D341Med (cell line): ENCODE measurements at regions not wholly inside any gene's neighbourhood (a gene's known extent, or its start where the extent isn't known, plus 50 kb on each side); places are given as distances from the start of the nearest gene placed in this dataset.
A peak's percentile ranks its signal among the peaks of the same experiment; 100 is the strongest.
"Not testable (repeated sequence)": the region's sequence is repeated elsewhere in the genome, so short reads cannot be mapped to it uniquely, and the experiment has no call there.

Experiments
- DNase-seq: peaks from one replicate; pipeline ENCODE4 v3.0.0; 2012; ENCODE audit warnings: low spot score

- no peak for DNase-seq
These were observed 94.0 kb upstream of the FOXN2 start for GRCh38 chr2:48220501-48220900.

GRCh38 chr2:48221846-48222516 lies 92.5 kb upstream of the FOXN2 start:
- DNase-seq, result no peak

- no peak for DNase-seq
These were observed 86.7 kb upstream of the FOXN2 start for GRCh38 chr2:48227617-48228344.

GRCh38 chr2:48228345-48228684 lies 86.2 kb upstream of the FOXN2 start:
- DNase-seq, result no peak

- DNase-seq, result no peak
These were observed 85.4 kb upstream of the FOXN2 start for GRCh38 chr2:48229063-48229462.

- no peak for DNase-seq
These were observed 83.6 kb upstream of the FOXN2 start for GRCh38 chr2:48230834-48231233.

- DNase-seq, result no peak
These were observed 82.1 kb upstream of the FOXN2 start for GRCh38 chr2:48232351-48232750.

GRCh38 chr2:48233005-48233404 lies 81.5 kb upstream of the FOXN2 start:
- DNase-seq, result no peak

GRCh38 chr2:48233824-48234223 lies 80.7 kb upstream of the FOXN2 start:
- DNase-seq, result not testable (repeated sequence)

GRCh38 chr2:48235076-48235475 lies 79.4 kb upstream of the FOXN2 start:
- DNase-seq, result no peak

GRCh38 chr2:48238381-48238780 lies 76.1 kb upstream of the FOXN2 start:
- no peak for DNase-seq

- DNase-seq, result no peak
These were observed 73.6 kb upstream of the FOXN2 start for GRCh38 chr2:48240912-48241311.

- no peak for DNase-seq
These were observed 67.3 kb upstream of the FOXN2 start for GRCh38 chr2:48247206-48247605.

- no peak for DNase-seq
These were observed 66.1 kb upstream of the FOXN2 start for GRCh38 chr2:48248251-48248933.

- no peak for DNase-seq
These were observed 65.5 kb upstream of the FOXN2 start for GRCh38 chr2:48249025-48249424.

GRCh38 chr2:48249631-48250473 lies 64.6 kb upstream of the FOXN2 start:
- DNase-seq, result peak; percentile 34

GRCh38 chr2:48250474-48250844 lies 64.0 kb upstream of the FOXN2 start:
- DNase-seq, result no peak

GRCh38 chr2:48250943-48251342 lies 63.5 kb upstream of the FOXN2 start:
- DNase-seq, result no peak

- no peak for DNase-seq
These were observed 62.9 kb upstream of the FOXN2 start for GRCh38 chr2:48251437-48252148.

- no peak for DNase-seq
These were observed 61.2 kb upstream of the FOXN2 start for GRCh38 chr2:48253301-48253700.

- DNase-seq, result no peak
These were observed 59.6 kb upstream of the FOXN2 start for GRCh38 chr2:48254839-48255238.

- no peak for DNase-seq
These were observed 57.0 kb upstream of the FOXN2 start for GRCh38 chr2:48257456-48257855.
